ENCODE measurements at regions not wholly inside any gene's neighbourhood (a gene's known extent, or its start where the extent isn't known, plus 50 kb on each side); places are given as distances from the start of the nearest gene placed in this dataset.

- Histone ChIP-seq H3K27me3 (ENCODE audit: control insufficient read depth in 3 of 3, insufficient read depth in 3 of 3, low read length in 3 of 3) (no peaks in the 10 kb centered on the region), H3K36me3 (ENCODE audit: control insufficient read depth in 3 of 3, insufficient read depth in 2 of 3, low read depth in 1 of 3, low read length in 3 of 3) (no peaks in the 10 kb centered on the region), H3K9me3 (ENCODE audit: control insufficient read depth in 2 of 2, insufficient read depth in 1 of 2, low read depth in 1 of 2, low read length in 1 of 2) (no peaks in the 10 kb centered on the region), H3K4me1 (ENCODE audit: control insufficient read depth in 3 of 3, insufficient read depth in 2 of 3, low read depth in 1 of 3, low read length in 2 of 3) (no peaks in the 10 kb centered on the region), H3K4me3 (ENCODE audit: low read depth in 1 of 3, low read length in 3 of 3) (no peak overlapping the region), H3K27ac (ENCODE audit: low read depth in 1 of 3, low read length in 2 of 3) (no peak overlapping the region)
- DNase-seq (no peak), FAIRE-seq (no peak)
- WGBS, 3 donors = 61 to 70% (median 66%) methylated on average over 4 of the region's 4 CpGs
These were observed 413.2 kb downstream of the EFNB2 start for GRCh38 chr13:106122234-106122633.

- H3K4me1 ChIP-seq (ENCODE audit: control insufficient read depth in 3 of 3, insufficient read depth in 2 of 3, low read depth in 1 of 3, low read length in 2 of 3) = no peaks in the 10 kb centered on the region
- H3K4me3 ChIP-seq (ENCODE audit: low read depth in 1 of 3, low read length in 3 of 3) = no peak overlapping the region
- H3K9me3 ChIP-seq (ENCODE audit: control insufficient read depth in 2 of 2, insufficient read depth in 1 of 2, low read depth in 1 of 2, low read length in 1 of 2) = no peaks in the 10 kb centered on the region
- no peak overlapping the region for H3K27ac ChIP-seq (ENCODE audit: low read depth in 1 of 3, low read length in 2 of 3)
- WGBS, 3 donors = 58 to 71% (median 69%) methylated on average over 2 of the region's 2 CpGs
- no peaks in the 10 kb centered on the region for H3K27me3 ChIP-seq (ENCODE audit: control insufficient read depth in 3 of 3, insufficient read depth in 3 of 3, low read length in 3 of 3)
- H3K36me3 ChIP-seq (ENCODE audit: control insufficient read depth in 3 of 3, insufficient read depth in 2 of 3, low read depth in 1 of 3, low read length in 3 of 3) = no peaks in the 10 kb centered on the region
- DNase-seq = no peak
- peak; percentile 41 for FAIRE-seq
These were observed 414.2 kb downstream of the EFNB2 start for GRCh38 chr13:106121173-106121754.

- Histone ChIP-seq H3K27ac (ENCODE audit: low read depth in 1 of 3, low read length in 2 of 3) (no peak overlapping the region), H3K27me3 (ENCODE audit: control insufficient read depth in 3 of 3, insufficient read depth in 3 of 3, low read length in 3 of 3) (no peaks in the 10 kb centered on the region), H3K4me1 (ENCODE audit: control insufficient read depth in 3 of 3, insufficient read depth in 2 of 3, low read depth in 1 of 3, low read length in 2 of 3) (no peaks in the 10 kb centered on the region), H3K4me3 (ENCODE audit: low read depth in 1 of 3, low read length in 3 of 3) (no peak overlapping the region), H3K36me3 (ENCODE audit: control insufficient read depth in 3 of 3, insufficient read depth in 2 of 3, low read depth in 1 of 3, low read length in 3 of 3) (no peaks in the 10 kb centered on the region), H3K9me3 (ENCODE audit: control insufficient read depth in 2 of 2, insufficient read depth in 1 of 2, low read depth in 1 of 2, low read length in 1 of 2) (no peaks in the 10 kb centered on the region)
- 51 to 74% (median 63%) methylated on average over 10 of the region's 10 CpGs for WGBS, 3 donors
- no peak for DNase-seq
- no peak for FAIRE-seq
These were observed 416.5 kb downstream of the EFNB2 start for GRCh38 chr13:106118996-106119395.

- H3K27ac ChIP-seq (ENCODE audit: low read depth in 1 of 3, low read length in 2 of 3) = no peak overlapping the region
- no peaks in the 10 kb centered on the region for H3K27me3 ChIP-seq (ENCODE audit: control insufficient read depth in 3 of 3, insufficient read depth in 3 of 3, low read length in 3 of 3)
- H3K9me3 ChIP-seq (ENCODE audit: control insufficient read depth in 2 of 2, insufficient read depth in 1 of 2, low read depth in 1 of 2, low read length in 1 of 2) = no peaks in the 10 kb centered on the region
- DNase-seq (no peak), FAIRE-seq (no peak)
- no peaks in the 10 kb centered on the region for H3K4me1 ChIP-seq (ENCODE audit: control insufficient read depth in 3 of 3, insufficient read depth in 2 of 3, low read depth in 1 of 3, low read length in 2 of 3)
- no peaks in the 10 kb centered on the region for H3K36me3 ChIP-seq (ENCODE audit: control insufficient read depth in 3 of 3, insufficient read depth in 2 of 3, low read depth in 1 of 3, low read length in 3 of 3)
- WGBS, 3 donors = 82 to 96% (median 86%) methylated on average over 2 of the region's 2 CpGs
- H3K4me3 ChIP-seq (ENCODE audit: low read depth in 1 of 3, low read length in 3 of 3) = no peak overlapping the region
These were observed 417.4 kb downstream of the EFNB2 start for GRCh38 chr13:106118050-106118449.

- no peaks in the 10 kb centered on the region for H3K36me3 ChIP-seq (ENCODE audit: control insufficient read depth in 3 of 3, insufficient read depth in 2 of 3, low read depth in 1 of 3, low read length in 3 of 3)
- H3K27me3 ChIP-seq (ENCODE audit: control insufficient read depth in 3 of 3, insufficient read depth in 3 of 3, low read length in 3 of 3) = no peaks in the 10 kb centered on the region
- no peak overlapping the region for H3K4me3 ChIP-seq (ENCODE audit: low read depth in 1 of 3, low read length in 3 of 3)
- FAIRE-seq (no peak), DNase-seq (no peak)
- H3K9me3 ChIP-seq (ENCODE audit: control insufficient read depth in 2 of 2, insufficient read depth in 1 of 2, low read depth in 1 of 2, low read length in 1 of 2) = no peaks in the 10 kb centered on the region
- WGBS, 3 donors = 84 to 98% (median 93%) methylated on average over 4 of the region's 4 CpGs
- H3K4me1 ChIP-seq (ENCODE audit: control insufficient read depth in 3 of 3, insufficient read depth in 2 of 3, low read depth in 1 of 3, low read length in 2 of 3) = no peaks in the 10 kb centered on the region
- H3K27ac ChIP-seq (ENCODE audit: low read depth in 1 of 3, low read length in 2 of 3) = no peak overlapping the region
These were observed 417.8 kb downstream of the EFNB2 start for GRCh38 chr13:106117640-106118039.

- H3K36me3 ChIP-seq (ENCODE audit: control insufficient read depth in 3 of 3, insufficient read depth in 2 of 3, low read depth in 1 of 3, low read length in 3 of 3) = no peaks in the 10 kb centered on the region
- no peak overlapping the region for H3K4me3 ChIP-seq (ENCODE audit: low read depth in 1 of 3, low read length in 3 of 3)
- H3K4me1 ChIP-seq (ENCODE audit: control insufficient read depth in 3 of 3, insufficient read depth in 2 of 3, low read depth in 1 of 3, low read length in 2 of 3) = no peaks in the 10 kb centered on the region
- no peak overlapping the region for H3K27ac ChIP-seq (ENCODE audit: low read depth in 1 of 3, low read length in 2 of 3)
- H3K9me3 ChIP-seq (ENCODE audit: control insufficient read depth in 2 of 2, insufficient read depth in 1 of 2, low read depth in 1 of 2, low read length in 1 of 2) = no peaks in the 10 kb centered on the region
- H3K27me3 ChIP-seq (ENCODE audit: control insufficient read depth in 3 of 3, insufficient read depth in 3 of 3, low read length in 3 of 3) = no peaks in the 10 kb centered on the region
- no peak for DNase-seq
- 67 to 81% (median 79%) methylated on average over 1 of the region's 1 CpG for WGBS, 3 donors
- FAIRE-seq = no peak
These were observed 418.4 kb downstream of the EFNB2 start for GRCh38 chr13:106117035-106117434.

GRCh38 chr13:106115081-106115480, 420.4 kb downstream of the EFNB2 start:
- FAIRE-seq (no peak), DNase-seq (no peak)
- H3K4me3 ChIP-seq (ENCODE audit: low read depth in 1 of 3, low read length in 3 of 3) = no peak overlapping the region
- no peaks in the 10 kb centered on the region for H3K27me3 ChIP-seq (ENCODE audit: control insufficient read depth in 3 of 3, insufficient read depth in 3 of 3, low read length in 3 of 3)
- H3K4me1 ChIP-seq (ENCODE audit: control insufficient read depth in 3 of 3, insufficient read depth in 2 of 3, low read depth in 1 of 3, low read length in 2 of 3) = no peaks in the 10 kb centered on the region
- H3K27ac ChIP-seq (ENCODE audit: low read depth in 1 of 3, low read length in 2 of 3) = no peak overlapping the region
- no peaks in the 10 kb centered on the region for H3K36me3 ChIP-seq (ENCODE audit: control insufficient read depth in 3 of 3, insufficient read depth in 2 of 3, low read depth in 1 of 3, low read length in 3 of 3)
- no peaks in the 10 kb centered on the region for H3K9me3 ChIP-seq (ENCODE audit: control insufficient read depth in 2 of 2, insufficient read depth in 1 of 2, low read depth in 1 of 2, low read length in 1 of 2)
- 84 to 90% (median 89%) methylated on average over 2 of the region's 2 CpGs for WGBS, 3 donors

- H3K9me3 ChIP-seq (ENCODE audit: control insufficient read depth in 2 of 2, insufficient read depth in 1 of 2, low read depth in 1 of 2, low read length in 1 of 2) = no peaks in the 10 kb centered on the region
- H3K4me3 ChIP-seq (ENCODE audit: low read depth in 1 of 3, low read length in 3 of 3) = no peak overlapping the region
- 80 to 89% (median 86%) methylated on average over 1 of the region's 1 CpG for WGBS, 3 donors
- no peaks in the 10 kb centered on the region for H3K27me3 ChIP-seq (ENCODE audit: control insufficient read depth in 3 of 3, insufficient read depth in 3 of 3, low read length in 3 of 3)
- DNase-seq (no peak), FAIRE-seq (no peak)
- no peaks in the 10 kb centered on the region for H3K4me1 ChIP-seq (ENCODE audit: control insufficient read depth in 3 of 3, insufficient read depth in 2 of 3, low read depth in 1 of 3, low read length in 2 of 3)
- H3K27ac ChIP-seq (ENCODE audit: low read depth in 1 of 3, low read length in 2 of 3) = no peak overlapping the region
- no peaks in the 10 kb centered on the region for H3K36me3 ChIP-seq (ENCODE audit: control insufficient read depth in 3 of 3, insufficient read depth in 2 of 3, low read depth in 1 of 3, low read length in 3 of 3)
These were observed 421.7 kb downstream of the EFNB2 start for GRCh38 chr13:106113796-106114195.

- H3K9me3 ChIP-seq (ENCODE audit: control insufficient read depth in 2 of 2, insufficient read depth in 1 of 2, low read depth in 1 of 2, low read length in 1 of 2) = no peaks in the 10 kb centered on the region
- FAIRE-seq (no peak), DNase-seq (no peak)
- no peaks in the 10 kb centered on the region for H3K27me3 ChIP-seq (ENCODE audit: control insufficient read depth in 3 of 3, insufficient read depth in 3 of 3, low read length in 3 of 3)
- WGBS, 3 donors = 83 to 92% (median 91%) methylated on average over 3 of the region's 3 CpGs
- no peak overlapping the region for H3K4me3 ChIP-seq (ENCODE audit: low read depth in 1 of 3, low read length in 3 of 3)
- no peaks in the 10 kb centered on the region for H3K4me1 ChIP-seq (ENCODE audit: control insufficient read depth in 3 of 3, insufficient read depth in 2 of 3, low read depth in 1 of 3, low read length in 2 of 3)
- H3K36me3 ChIP-seq (ENCODE audit: control insufficient read depth in 3 of 3, insufficient read depth in 2 of 3, low read depth in 1 of 3, low read length in 3 of 3) = no peaks in the 10 kb centered on the region
- H3K27ac ChIP-seq (ENCODE audit: low read depth in 1 of 3, low read length in 2 of 3) = no peak overlapping the region
These were observed 423.3 kb downstream of the EFNB2 start for GRCh38 chr13:106112191-106112590.
